Left ventricle myocardium inferior (tissue), 1 donor: ENCODE measurements at regions not wholly inside any gene's neighbourhood (a gene's known extent, or its start where the extent isn't known, plus 50 kb on each side); places are given as distances from the start of the nearest gene placed in this dataset.

Source experiments
- DNase-seq: peaks from one replicate; pipeline ENCODE4 v3.0.0-alpha.2; 2020
- H3K27ac ChIP-seq: fragments of 200-600 bp; replicated peaks from 2 replicates; pipeline ENCODE4 v1.8.0; 2021
- H3K27me3 ChIP-seq: fragments of 200-600 bp; 2 replicates; pipeline ENCODE4 v1.8.0; 2021; ENCODE audit warnings: low read depth
- H3K36me3 ChIP-seq: fragments of 200-600 bp; 2 replicates; pipeline ENCODE4 v1.8.0; 2021
- H3K4me1 ChIP-seq: fragments of 200-600 bp; 2 replicates; pipeline ENCODE4 v1.8.0; 2021
- H3K4me3 ChIP-seq: fragments of 200-600 bp; 2 replicates; pipeline ENCODE4 v1.8.0; 2021; ENCODE audit warnings: mild to moderate bottlenecking, moderate library complexity
- H3K9me3 ChIP-seq: fragments of 200-600 bp; replicated peaks from 2 replicates; pipeline ENCODE4 v1.8.0; 2021
- CTCF ChIP-seq: fragments of 200-600 bp; IDR thresholded peaks from 2 replicates; pipeline ENCODE4 v1.8.0; 2021; ENCODE audit warnings: antibody characterized with exemption, mild to moderate bottlenecking, borderline replicate concordance
- intact Hi-C: fragments of 100-400 bp; cut with micrococcal nuclease; formaldehyde crosslinking; loops from one replicate; pipeline ENCODE4 v1.11.0; 2022
- donor health status: DM: no; HTN: yes; CAD: no; lungs with severe emphysema.

DNA sequence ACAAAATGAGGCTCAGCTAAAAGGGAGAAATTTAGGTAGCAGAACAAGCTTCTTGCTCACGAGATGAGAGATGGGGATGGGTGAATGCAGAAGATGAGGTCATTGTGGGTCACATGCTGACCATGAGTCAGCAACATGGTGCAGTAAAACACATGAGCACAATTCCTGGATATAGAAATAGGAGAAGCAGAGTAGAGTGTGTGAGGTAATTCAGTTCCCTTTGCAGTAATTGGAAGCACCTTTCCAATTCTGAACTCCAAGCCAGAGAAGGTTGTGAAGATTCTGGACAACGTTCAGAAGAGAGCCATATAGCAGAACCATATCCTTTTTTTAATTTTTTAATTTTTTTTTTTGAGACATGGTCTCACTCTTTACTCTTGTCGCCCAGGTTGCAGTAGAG, 62.0 kb upstream of the LMNTD1 start:
- Histone ChIP-seq H3K27me3 (peaks cover 6% of the 10 kb centered on the region), H3K4me1 (no peaks in the 10 kb centered on the region), H3K9me3 (no peaks in the 10 kb centered on the region), H3K27ac (no peak overlapping the region), H3K4me3 (no peak overlapping the region), H3K36me3 (no peaks in the 10 kb centered on the region)
- intact Hi-C loops, result no loop called here
- no peak for DNase-seq
- no peak for TF ChIP-seq CTCF

DNA sequence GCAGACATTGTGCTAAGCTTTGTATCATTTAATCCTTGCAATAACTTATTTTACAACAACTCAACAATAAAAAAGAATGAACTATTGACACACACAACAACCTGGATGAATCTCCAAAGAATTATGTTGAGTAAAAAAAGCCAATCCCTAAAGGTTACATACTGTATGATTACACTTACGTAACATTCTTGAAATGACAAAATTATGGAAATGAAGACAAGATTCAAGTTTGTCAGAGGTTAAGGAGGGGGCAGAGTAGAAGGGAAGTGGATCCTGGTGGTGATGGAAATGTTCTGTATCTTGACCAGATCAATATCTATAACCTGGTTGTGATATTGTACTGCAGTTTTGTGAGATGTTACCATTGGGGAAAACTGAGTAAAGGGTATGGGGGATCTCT, 63.2 kb upstream of the LMNTD1 start:
- H3K4me3 ChIP-seq, result no peak overlapping the region
- no peak for DNase-seq
- no peak overlapping the region for H3K27ac ChIP-seq
- intact Hi-C loops, result no loop called here
- no peaks in the 10 kb centered on the region for H3K4me1 ChIP-seq
- no peak for TF ChIP-seq CTCF
- no peaks in the 10 kb centered on the region for H3K27me3 ChIP-seq
- H3K9me3 ChIP-seq, result no peaks in the 10 kb centered on the region
- no peaks in the 10 kb centered on the region for H3K36me3 ChIP-seq

GRCh38 chr12:25617991-25618390, 64.9 kb upstream of the LMNTD1 start:
- H3K27ac ChIP-seq, result no peak overlapping the region
- H3K4me1 ChIP-seq, result no peaks in the 10 kb centered on the region
- TF ChIP-seq CTCF, result no peak
- H3K4me3 ChIP-seq, result no peak overlapping the region
- no peaks in the 10 kb centered on the region for H3K27me3 ChIP-seq
- DNase-seq, result no peak
- intact Hi-C loops, result no loop called here
- H3K9me3 ChIP-seq, result no peaks in the 10 kb centered on the region
- no peaks in the 10 kb centered on the region for H3K36me3 ChIP-seq

DNA sequence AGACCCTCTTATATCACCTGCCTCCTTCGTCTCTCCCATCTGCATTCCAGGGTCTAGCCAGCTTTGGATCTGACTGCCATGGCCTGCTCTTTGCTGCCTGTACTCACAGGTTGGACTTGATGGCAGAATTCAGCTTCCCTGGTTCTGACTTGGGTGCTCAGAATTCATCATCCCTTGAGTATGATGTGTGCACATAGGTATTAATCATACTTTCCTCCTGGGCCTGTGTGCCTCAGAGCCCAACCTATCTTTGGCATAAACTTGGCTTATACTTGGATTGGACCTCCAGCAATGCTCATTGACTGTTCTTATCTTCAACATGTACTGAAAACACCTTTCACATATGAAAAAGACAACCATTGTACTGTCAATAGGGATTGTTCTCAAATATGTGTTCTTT, 70.7 kb upstream of the LMNTD1 start:
- intact Hi-C loops, result no loop called here
- Histone ChIP-seq H3K4me1 (no peaks in the 10 kb centered on the region), H3K9me3 (no peaks in the 10 kb centered on the region), H3K27ac (no peak overlapping the region), H3K27me3 (peaks cover 5% of the 10 kb centered on the region), H3K36me3 (no peaks in the 10 kb centered on the region), H3K4me3 (no peak overlapping the region)
- no peak for TF ChIP-seq CTCF
- no peak for DNase-seq

GRCh38 chr12:25625146-25625545, 72.1 kb upstream of the LMNTD1 start:
- no peak overlapping the region for H3K27ac ChIP-seq

More at GRCh38 chr12:25625146-25625545, 72.1 kb upstream of the LMNTD1 start:
- H3K27me3 ChIP-seq, result peaks cover 18% of the 10 kb centered on the region
- no peaks in the 10 kb centered on the region for H3K9me3 ChIP-seq
- no peak overlapping the region for H3K4me3 ChIP-seq
- no peaks in the 10 kb centered on the region for H3K4me1 ChIP-seq
- no peak for TF ChIP-seq CTCF
- DNase-seq, result no peak
- H3K36me3 ChIP-seq, result no peaks in the 10 kb centered on the region
- intact Hi-C loops, result no loop called here
